CD4-positive, alpha-beta T cell treated with Interleukin-2 at 100 ng/mL for 4 hours (primary cell): ENCODE measurements at regions not wholly inside any gene's neighbourhood (a gene's known extent, or its start where the extent isn't known, plus 50 kb on each side); places are given as distances from the start of the nearest gene placed in this dataset.

ENCODE experiments used
- DNase-seq: peaks from one replicate; pipeline ENCODE4 v3.0.0-alpha.2; 2020; ENCODE audit warnings: low spot score

- no peak for DNase-seq
These were observed 230.2 kb downstream of the IRX1 start for GRCh38 chr5:3825531-3826451.

DNA sequence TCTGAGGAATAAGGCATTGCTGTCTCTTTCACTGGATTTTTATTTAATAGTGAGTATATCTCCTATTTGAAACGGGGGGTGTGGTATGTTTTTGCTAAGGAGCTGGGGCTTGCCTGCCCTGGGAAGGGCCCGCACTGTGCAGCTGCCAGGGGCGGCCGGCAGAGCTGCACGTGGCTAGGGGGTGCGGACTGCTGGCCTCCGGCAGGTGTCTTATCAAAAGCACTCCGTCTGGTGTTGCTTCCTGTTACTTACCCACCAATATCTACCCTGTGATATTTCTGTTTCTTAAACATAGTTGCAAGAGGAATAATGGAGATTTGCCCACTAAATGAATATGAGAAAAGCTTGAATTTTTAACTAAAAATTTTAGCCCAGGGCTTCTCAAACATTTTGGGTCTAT is 232.0 kb downstream of the IRX1 start:
- DNase-seq: no peak

DNA sequence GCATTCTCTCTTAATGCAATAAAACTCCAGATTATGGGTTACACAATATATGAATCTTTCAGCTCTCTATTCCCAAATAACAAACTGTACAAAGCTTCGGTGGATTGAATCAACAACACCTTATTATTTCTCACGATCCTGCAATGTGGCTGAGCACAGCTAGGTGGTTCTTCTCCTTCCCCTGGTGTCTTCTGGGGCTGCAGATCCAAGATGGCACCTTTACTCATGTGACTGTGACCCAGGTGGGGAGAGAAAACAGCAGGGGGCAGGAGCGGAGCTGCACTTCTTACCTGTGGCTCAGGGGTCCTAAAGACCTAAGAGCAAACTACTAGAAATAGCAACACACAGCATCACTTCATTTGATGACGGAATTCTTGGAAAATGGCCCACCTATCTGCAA is 233.1 kb downstream of the IRX1 start:
- DNase-seq: no peak

GRCh38 chr5:3833566-3833965 is 237.9 kb downstream of the IRX1 start:
- no peak for DNase-seq

GRCh38 chr5:3835811-3836210 is 240.2 kb downstream of the IRX1 start:
- no peak for DNase-seq

DNA sequence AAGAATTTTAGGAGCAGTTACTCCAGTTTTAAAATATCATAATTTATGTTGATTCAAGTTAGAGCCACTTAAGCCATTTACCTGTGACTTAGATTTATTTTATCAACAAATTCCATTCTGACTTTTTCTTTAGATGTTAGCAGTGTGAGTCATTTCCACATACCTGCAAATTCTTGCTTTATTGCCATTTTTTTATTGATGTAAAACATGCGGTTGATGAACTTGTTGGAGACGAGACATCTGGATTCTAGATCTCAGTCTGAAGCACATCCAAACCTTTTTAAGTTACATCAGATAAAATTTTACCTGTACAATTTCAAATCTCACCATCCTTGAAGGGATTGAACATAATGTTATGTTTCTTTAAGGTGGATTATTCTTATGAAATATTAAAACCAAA is 240.9 kb downstream of the IRX1 start:
- DNase-seq: no peak

DNA sequence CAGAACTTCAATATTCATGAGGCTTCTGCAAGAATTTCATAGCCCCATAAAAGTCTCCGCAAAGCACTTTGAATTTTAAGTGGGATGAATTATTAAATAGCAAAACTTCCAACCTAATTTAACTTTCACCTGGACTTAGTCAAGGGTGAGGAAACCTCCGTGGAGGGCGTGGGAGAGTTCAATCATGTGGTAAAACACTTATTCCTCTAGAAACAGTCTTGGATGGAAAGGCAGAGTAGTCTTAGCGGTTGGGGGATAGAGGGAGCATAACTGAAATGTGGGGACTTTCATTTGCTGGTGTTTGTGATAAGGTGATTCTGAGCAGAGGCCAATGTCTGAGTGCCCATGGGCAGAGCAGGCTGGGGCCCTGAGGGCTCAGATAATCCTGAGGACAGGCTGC is 241.9 kb downstream of the IRX1 start:
- no peak for DNase-seq

GRCh38 chr5:3839151-3839550 is 243.5 kb downstream of the IRX1 start:
- DNase-seq: no peak

DNA sequence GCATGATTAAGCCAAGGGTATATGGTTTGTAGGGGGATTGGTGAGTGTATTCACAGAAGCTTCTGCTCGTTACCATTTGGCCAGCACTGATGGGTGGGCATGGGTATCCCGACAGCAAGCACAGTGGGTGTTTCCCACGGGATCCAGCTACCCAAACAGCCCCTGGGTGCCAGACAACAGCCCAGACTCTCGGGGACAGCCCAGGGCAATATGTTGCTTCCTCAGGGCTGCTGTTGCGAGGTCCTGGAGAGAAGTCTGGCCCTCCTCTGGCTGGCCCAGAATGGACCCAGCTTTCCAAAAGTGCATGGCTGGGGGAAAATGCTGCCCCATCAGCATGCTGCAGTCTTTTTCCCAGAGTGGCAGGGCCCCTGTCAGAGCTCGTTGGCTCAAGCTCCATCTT is 247.0 kb downstream of the IRX1 start:
- no peak for DNase-seq

- DNase-seq: no peak
These were observed 248.1 kb downstream of the IRX1 start for GRCh38 chr5:3843706-3844105.

GRCh38 chr5:3844266-3844665 is 248.6 kb downstream of the IRX1 start:
- no peak for DNase-seq

- no peak for DNase-seq
These were observed 249.6 kb downstream of the IRX1 start for GRCh38 chr5:3845230-3845629.

GRCh38 chr5:3852161-3852916 is 256.7 kb downstream of the IRX1 start:
- no peak for DNase-seq

- DNase-seq: no peak
These were observed 257.7 kb downstream of the IRX1 start for GRCh38 chr5:3853362-3853761.

GRCh38 chr5:3854188-3854821 is 258.7 kb downstream of the IRX1 start:
- no peak for DNase-seq

DNA sequence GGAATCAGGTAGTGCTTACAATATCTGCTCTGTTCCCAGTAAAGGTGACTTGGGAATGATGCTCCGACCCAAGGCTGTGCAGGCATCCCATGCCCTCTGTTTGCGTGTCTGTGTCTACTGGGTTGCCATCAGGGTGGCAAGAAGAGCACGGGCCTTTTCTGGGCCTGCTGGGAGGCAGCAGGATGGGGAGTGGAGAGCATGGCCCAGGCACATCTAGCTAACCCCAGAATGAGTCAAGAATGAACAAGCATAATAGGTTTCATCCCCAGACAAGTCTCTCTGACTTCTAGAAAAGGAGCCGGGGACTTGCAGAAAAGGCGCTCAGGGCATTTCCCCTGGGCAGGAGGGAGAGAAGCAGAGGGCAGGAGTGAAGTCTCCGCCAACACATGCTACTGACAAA is 260.4 kb downstream of the IRX1 start:
- DNase-seq: no peak

GRCh38 chr5:3858524-3858923 is 262.9 kb downstream of the IRX1 start:
- DNase-seq: no peak

DNA sequence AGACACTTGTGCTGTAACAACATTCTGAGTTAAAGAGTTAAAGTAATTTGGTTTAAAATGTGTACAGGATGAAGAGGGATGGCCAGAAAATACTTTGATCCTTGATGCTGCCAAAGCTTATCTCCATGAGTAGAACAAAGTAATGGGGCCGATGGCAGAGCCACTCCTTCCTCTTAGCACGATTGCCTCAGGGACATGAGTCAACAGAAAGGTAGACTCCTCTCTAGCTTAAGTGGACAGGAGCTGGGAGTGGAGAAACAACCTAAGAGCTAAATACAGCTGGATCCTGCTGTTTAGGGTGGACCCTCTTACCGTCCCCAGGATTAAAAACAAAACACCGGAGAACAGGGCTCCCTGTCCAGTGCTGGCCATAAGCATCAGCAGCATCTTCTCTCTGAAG is 267.3 kb downstream of the IRX1 start:
- no peak for DNase-seq

- DNase-seq: no peak
These were observed 279.5 kb downstream of the IRX1 start for GRCh38 chr5:3875144-3875543.

DNA sequence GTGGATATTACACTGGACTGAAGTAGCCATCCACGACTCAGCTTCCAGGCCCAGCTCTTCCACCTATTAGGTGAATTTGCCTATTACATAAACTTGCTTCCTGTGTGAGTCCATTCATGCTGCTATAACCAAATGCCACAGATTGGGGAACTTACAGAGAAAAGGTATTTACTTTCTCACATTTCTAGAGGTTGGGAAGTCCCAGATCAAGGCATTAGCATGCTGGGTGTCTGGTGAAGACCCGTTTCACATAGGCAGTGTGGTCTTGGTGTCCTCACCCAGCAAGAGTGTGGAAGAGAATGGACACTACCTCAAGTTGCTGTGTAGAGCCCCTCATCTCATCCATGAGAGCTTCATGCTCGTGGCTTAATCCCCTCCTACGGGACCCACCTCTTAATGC is 282.6 kb downstream of the IRX1 start:
- DNase-seq: no peak

GRCh38 chr5:3883040-3883439 is 287.4 kb downstream of the IRX1 start:
- no peak for DNase-seq

- no peak for DNase-seq
These were observed 291.2 kb downstream of the IRX1 start for GRCh38 chr5:3886524-3887451.
